ENCODE measurements at regions not wholly inside any gene's neighbourhood (a gene's known extent, or its start where the extent isn't known, plus 50 kb on each side); places are given as distances from the start of the nearest gene placed in this dataset.

DNA sequence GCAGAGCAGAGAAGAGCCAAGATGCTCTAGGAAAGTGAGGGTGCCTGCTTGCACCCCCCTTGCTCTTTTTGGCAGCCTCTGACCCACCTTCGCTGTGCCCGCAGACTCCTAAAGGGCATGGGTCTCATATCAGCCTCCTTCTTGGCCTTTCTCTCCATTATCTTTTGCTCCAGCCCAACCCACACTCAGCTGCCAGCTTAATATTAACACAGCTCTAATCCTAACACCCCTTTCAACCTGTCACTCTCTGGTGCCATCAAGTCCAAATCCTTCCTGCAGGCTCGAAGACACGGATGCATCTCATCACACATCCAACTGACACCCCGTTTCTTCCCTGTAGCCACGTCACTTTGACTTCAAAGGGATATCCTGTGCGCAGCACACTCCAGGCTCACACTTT is 171.6 kb upstream of the AUTS2 start:
- Histone ChIP-seq H3K9me3 (ENCODE audit: insufficient read depth, low read depth, low read length) (no peaks in the 10 kb centered on the region), H3K4me1 (ENCODE audit: insufficient read depth, low read length, poor library complexity, severe bottlenecking) (peaks cover 3% of the 10 kb centered on the region), H3K9me2 (replicated peaks; ENCODE audit: low read depth, low read length) (no peaks in the 10 kb centered on the region), H3K9ac (ENCODE audit: low read depth, low read length, poor library complexity, severe bottlenecking) (no peak overlapping the region), H2AFZ (ENCODE audit: low read length) (no peak overlapping the region), H4K20me1 (ENCODE audit: insufficient read depth, low read length, poor library complexity, severe bottlenecking) (no peaks in the 10 kb centered on the region), H3K36me3 (ENCODE audit: insufficient read depth, low read length) (no peaks in the 10 kb centered on the region), H3K27me3 (ENCODE audit: insufficient read depth, low read length, poor library complexity, severe bottlenecking) (no peaks in the 10 kb centered on the region), H3K4me2 (ENCODE audit: low read depth, low read length, poor library complexity, severe bottlenecking) (no peak overlapping the region), H3F3A (ENCODE audit: low read depth) (no peaks in the 10 kb centered on the region), H3K4me3 (ENCODE audit: low read length, poor library complexity, severe bottlenecking) (no peak overlapping the region), H3K79me2 (ENCODE audit: insufficient read depth, low read length) (no peaks in the 10 kb centered on the region)
- TF ChIP-seq, protein P1, sequence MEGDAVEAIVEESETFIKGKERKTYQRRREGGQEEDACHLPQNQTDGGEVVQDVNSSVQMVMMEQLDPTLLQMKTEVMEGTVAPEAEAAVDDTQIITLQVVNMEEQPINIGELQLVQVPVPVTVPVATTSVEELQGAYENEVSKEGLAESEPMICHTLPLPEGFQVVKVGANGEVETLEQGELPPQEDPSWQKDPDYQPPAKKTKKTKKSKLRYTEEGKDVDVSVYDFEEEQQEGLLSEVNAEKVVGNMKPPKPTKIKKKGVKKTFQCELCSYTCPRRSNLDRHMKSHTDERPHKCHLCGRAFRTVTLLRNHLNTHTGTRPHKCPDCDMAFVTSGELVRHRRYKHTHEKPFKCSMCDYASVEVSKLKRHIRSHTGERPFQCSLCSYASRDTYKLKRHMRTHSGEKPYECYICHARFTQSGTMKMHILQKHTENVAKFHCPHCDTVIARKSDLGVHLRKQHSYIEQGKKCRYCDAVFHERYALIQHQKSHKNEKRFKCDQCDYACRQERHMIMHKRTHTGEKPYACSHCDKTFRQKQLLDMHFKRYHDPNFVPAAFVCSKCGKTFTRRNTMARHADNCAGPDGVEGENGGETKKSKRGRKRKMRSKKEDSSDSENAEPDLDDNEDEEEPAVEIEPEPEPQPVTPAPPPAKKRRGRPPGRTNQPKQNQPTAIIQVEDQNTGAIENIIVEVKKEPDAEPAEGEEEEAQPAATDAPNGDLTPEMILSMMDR (conservative IDR thresholded peaks at IDR 0.05; ENCODE audit: low read length): no peak
- TF ChIP-seq EZH2phosphoT487 (IDR thresholded peaks at IDR 0.05; ENCODE audit: borderline replicate concordance): no peak

DNA sequence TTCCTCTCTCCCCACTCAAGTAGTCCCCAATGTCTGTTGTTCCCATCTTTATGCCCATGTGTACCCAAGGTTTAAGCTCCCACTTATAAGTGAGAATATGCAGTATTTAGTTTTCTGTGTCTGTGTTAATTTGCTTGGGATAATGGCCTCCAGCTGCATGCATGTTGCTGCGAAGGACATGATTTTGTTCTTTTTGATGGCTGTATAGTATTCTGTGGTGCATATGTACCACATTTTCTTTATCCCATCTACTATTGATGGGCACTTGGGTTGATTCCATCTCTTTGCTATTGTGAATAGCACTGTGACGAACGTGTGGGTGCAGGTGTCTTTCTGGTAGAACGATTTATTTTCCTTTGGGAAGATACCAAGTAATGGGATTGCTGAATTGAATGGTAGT is 170.2 kb upstream of the AUTS2 start:
- Histone ChIP-seq H3K4me2 (ENCODE audit: low read depth, low read length, poor library complexity, severe bottlenecking) (no peak overlapping the region), H3K4me3 (ENCODE audit: low read length, poor library complexity, severe bottlenecking) (no peak overlapping the region), H3K79me2 (ENCODE audit: insufficient read depth, low read length) (no peaks in the 10 kb centered on the region), H3K9me3 (ENCODE audit: insufficient read depth, low read depth, low read length) (no peaks in the 10 kb centered on the region), H3K9me2 (replicated peaks; ENCODE audit: low read depth, low read length) (no peaks in the 10 kb centered on the region), H3K9ac (ENCODE audit: low read depth, low read length, poor library complexity, severe bottlenecking) (no peak overlapping the region), H3F3A (ENCODE audit: low read depth) (no peaks in the 10 kb centered on the region), H2AFZ (ENCODE audit: low read length) (no peak overlapping the region), H3K4me1 (ENCODE audit: insufficient read depth, low read length, poor library complexity, severe bottlenecking) (peaks cover 3% of the 10 kb centered on the region), H3K27me3 (ENCODE audit: insufficient read depth, low read length, poor library complexity, severe bottlenecking) (no peaks in the 10 kb centered on the region), H3K36me3 (ENCODE audit: insufficient read depth, low read length) (no peaks in the 10 kb centered on the region), H4K20me1 (ENCODE audit: insufficient read depth, low read length, poor library complexity, severe bottlenecking) (no peaks in the 10 kb centered on the region)
- TF ChIP-seq, protein P1 (conservative IDR thresholded peaks at IDR 0.05; ENCODE audit: low read length): no peak
- TF ChIP-seq EZH2phosphoT487 (IDR thresholded peaks at IDR 0.05; ENCODE audit: borderline replicate concordance): no peak

DNA sequence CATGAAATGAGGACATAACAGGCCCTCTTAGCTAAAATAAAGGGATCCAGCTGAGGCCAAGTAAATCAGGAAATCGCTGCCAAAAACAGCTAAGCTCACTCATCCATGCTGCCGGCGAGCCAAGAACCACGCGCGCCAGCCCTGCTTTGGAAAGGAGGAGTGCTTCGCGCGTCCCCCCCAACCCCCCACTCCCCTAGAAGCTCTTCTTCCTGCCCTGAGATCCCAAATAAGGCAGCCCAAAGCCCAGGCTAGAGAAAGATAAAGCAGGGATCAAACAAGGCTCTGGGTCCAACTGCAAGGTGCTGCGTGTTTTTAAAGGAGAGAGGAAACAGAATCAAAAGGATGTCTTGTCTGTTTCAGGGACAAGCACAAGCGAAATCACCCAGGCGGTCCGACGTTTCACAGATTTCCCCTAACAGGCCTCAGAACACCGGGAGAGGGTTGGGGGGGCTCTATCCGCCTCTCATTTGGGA is 168.3 kb upstream of the AUTS2 start:
- no peak overlapping the region for H3K9ac ChIP-seq (ENCODE audit: low read depth, low read length, poor library complexity, severe bottlenecking)
- no peak overlapping the region for H2AFZ ChIP-seq (ENCODE audit: low read length)
- peak overlapping the region; percentile 50 for H3K4me2 ChIP-seq (ENCODE audit: low read depth, low read length, poor library complexity, severe bottlenecking)
- no peaks in the 10 kb centered on the region for H3K9me2 ChIP-seq (replicated peaks; ENCODE audit: low read depth, low read length)
- H3K4me3 ChIP-seq (ENCODE audit: low read length, poor library complexity, severe bottlenecking): no peak overlapping the region
- no peaks in the 10 kb centered on the region for H3K9me3 ChIP-seq (ENCODE audit: insufficient read depth, low read depth, low read length)
- no peaks in the 10 kb centered on the region for H3K36me3 ChIP-seq (ENCODE audit: insufficient read depth, low read length)
- peaks cover 3% of the 10 kb centered on the region for H3K4me1 ChIP-seq (ENCODE audit: insufficient read depth, low read length, poor library complexity, severe bottlenecking)
- TF ChIP-seq, protein P1 (conservative IDR thresholded peaks at IDR 0.05; ENCODE audit: low read length): no peak
- TF ChIP-seq EZH2phosphoT487 (IDR thresholded peaks at IDR 0.05; ENCODE audit: borderline replicate concordance): no peak
- H3F3A ChIP-seq (ENCODE audit: low read depth): no peaks in the 10 kb centered on the region
- no peaks in the 10 kb centered on the region for H3K79me2 ChIP-seq (ENCODE audit: insufficient read depth, low read length)
- H3K27me3 ChIP-seq (ENCODE audit: insufficient read depth, low read length, poor library complexity, severe bottlenecking): no peaks in the 10 kb centered on the region
- no peaks in the 10 kb centered on the region for H4K20me1 ChIP-seq (ENCODE audit: insufficient read depth, low read length, poor library complexity, severe bottlenecking)
